DND-41 (cell line): ENCODE measurements at regions not wholly inside any gene's neighbourhood (a gene's known extent, or its start where the extent isn't known, plus 50 kb on each side); places are given as distances from the start of the nearest gene placed in this dataset.

Source experiments
- ATAC-seq: fragments of 200-7000 bp; cut with Tn5 transposase; 3 replicates; pipeline ENCODE4 v1.9.1; 2021; ENCODE audit warnings: low read depth; ENCODE audit not compliant: insufficient read depth
- DNase-seq: peaks from one replicate; pipeline ENCODE4 v3.0.0-alpha.2; 2020
- H2AFZ ChIP-seq: 2 replicates; pipeline ENCODE4 v1.6.0; 2012; ENCODE audit warnings: low read depth, low read length
- H3K27ac ChIP-seq: 2 replicates; pipeline ENCODE4 v1.5.1; 2012; ENCODE audit warnings: low read length, inconsistent platforms
- H3K27me3 ChIP-seq: fragments of 200-600 bp; sonication (generic); 2 replicates; pipeline ENCODE4 v1.6.0; 2012; ENCODE audit warnings: low read length, mild to moderate bottlenecking, inconsistent platforms; ENCODE audit not compliant: insufficient read depth, poor library complexity
- H3K36me3 ChIP-seq: 2 replicates; pipeline ENCODE4 v1.5.1; 2012; ENCODE audit warnings: low read length, inconsistent platforms; ENCODE audit not compliant: insufficient read depth
- H3K4me1 ChIP-seq: 2 replicates; pipeline ENCODE4 v1.5.1; 2012; ENCODE audit warnings: mild to moderate bottlenecking, low read length; ENCODE audit not compliant: insufficient read depth
- H3K4me2 ChIP-seq: 2 replicates; pipeline ENCODE4 v1.6.0; 2012; ENCODE audit warnings: mild to moderate bottlenecking, moderate library complexity, low read length, inconsistent platforms; ENCODE audit not compliant: insufficient read depth
- H3K4me3 ChIP-seq, 2 experiments: fragments of 200-600 bp in 1 of 2; shearing (Covaris generic) in 1 of 2; 2 replicates each; pipeline ENCODE4 v1.5.1; 2012 to 2016; ENCODE audit warnings: inconsistent platforms in 2 of 2, low read length in 2 of 2, mild to moderate bottlenecking in 2 of 2, low read depth in 1 of 2, moderate library complexity in 1 of 2
- H3K79me2 ChIP-seq: 2 replicates; pipeline ENCODE4 v1.6.0; 2012; ENCODE audit warnings: low read length, inconsistent platforms; ENCODE audit not compliant: insufficient read depth
- H3K9ac ChIP-seq: 2 replicates; pipeline ENCODE4 v1.6.0; 2012; ENCODE audit warnings: low read depth, mild to moderate bottlenecking, inconsistent platforms, low read length, moderate library complexity
- H3K9me3 ChIP-seq: 2 replicates; pipeline ENCODE4 v1.5.1; 2012; ENCODE audit warnings: low read length, moderate library complexity, mild to moderate bottlenecking, inconsistent platforms; ENCODE audit not compliant: insufficient read depth, severe bottlenecking
- H4K20me1 ChIP-seq: 2 replicates; pipeline ENCODE4 v1.6.0; 2012; ENCODE audit warnings: low read length; ENCODE audit not compliant: insufficient read depth
- CTCF ChIP-seq: IDR thresholded peaks from 2 replicates; pipeline ENCODE4 v1.5.1; 2012; ENCODE audit warnings: borderline replicate concordance, low read length, moderate library complexity, mild to moderate bottlenecking; ENCODE audit not compliant: poor library complexity, severe bottlenecking; ENCODE audit errors: extremely low read depth
- EZH2 ChIP-seq: IDR thresholded peaks from 3 replicates; pipeline ENCODE4 v1.6.1; 2012; ENCODE audit warnings: borderline replicate concordance, low read depth, mild to moderate bottlenecking, moderate library complexity, low read length, inconsistent platforms; ENCODE audit not compliant: severe bottlenecking

GRCh38 chrX:124534536-124534935 is 188.2 kb downstream of the SH2D1A start:
- Histone ChIP-seq H3K27me3 (no peaks in the 10 kb centered on the region), H3K4me1 (no peaks in the 10 kb centered on the region), H3K9ac (no peak overlapping the region), H3K27ac (no peak overlapping the region), H3K36me3 (no peaks in the 10 kb centered on the region), H3K4me3 (no peak overlapping the region), H4K20me1 (no peaks in the 10 kb centered on the region), H3K79me2 (no peaks in the 10 kb centered on the region), H3K9me3 (no peaks in the 10 kb centered on the region), H3K4me2 (no peak overlapping the region), H2AFZ (no peak overlapping the region)
- ATAC-seq (no peak), DNase-seq (no peak)
- TF ChIP-seq CTCF (no peak), EZH2 (no peak)

- no peaks in the 10 kb centered on the region for H4K20me1 ChIP-seq
- TF ChIP-seq EZH2, result no peak
- TF ChIP-seq CTCF, result no peak
- no peak for DNase-seq
- no peak overlapping the region for H3K4me2 ChIP-seq
- H3K36me3 ChIP-seq, result no peaks in the 10 kb centered on the region
- no peaks in the 10 kb centered on the region for H3K79me2 ChIP-seq
- H3K4me3 ChIP-seq, result no peak overlapping the region
- no peaks in the 10 kb centered on the region for H3K9me3 ChIP-seq
- H3K27ac ChIP-seq, result no peak overlapping the region
- no peak overlapping the region for H3K9ac ChIP-seq
- H3K4me1 ChIP-seq, result no peaks in the 10 kb centered on the region
- no peak for ATAC-seq
- H2AFZ ChIP-seq, result no peak overlapping the region
- no peaks in the 10 kb centered on the region for H3K27me3 ChIP-seq
Measured at GRCh38 chrX:124540474-124540873, 194.1 kb downstream of the SH2D1A start.

- Histone ChIP-seq H3K27me3 (no peaks in the 10 kb centered on the region), H2AFZ (no peak overlapping the region), H3K4me2 (no peak overlapping the region), H3K9ac (no peak overlapping the region), H4K20me1 (no peaks in the 10 kb centered on the region), H3K9me3 (no peaks in the 10 kb centered on the region), H3K4me1 (peaks cover 2% of the 10 kb centered on the region; the same call in 1 of the 2 replicates), H3K27ac (no peak overlapping the region), H3K4me3 (no peak overlapping the region), H3K36me3 (no peaks in the 10 kb centered on the region), H3K79me2 (no peaks in the 10 kb centered on the region)
- ATAC-seq, result no peak
- no peak for DNase-seq
- no peak for TF ChIP-seq EZH2
- TF ChIP-seq CTCF, result no peak
Measured at GRCh38 chrX:124548571-124548970, 202.2 kb downstream of the SH2D1A start.

GRCh38 chrX:124555036-124555595 is 208.8 kb downstream of the SH2D1A start:
- no peaks in the 10 kb centered on the region for H3K79me2 ChIP-seq
- no peak for TF ChIP-seq EZH2
- TF ChIP-seq CTCF, result no peak
- no peaks in the 10 kb centered on the region for H3K27me3 ChIP-seq
- no peak for DNase-seq
- no peak overlapping the region for H3K9ac ChIP-seq
- no peaks in the 10 kb centered on the region for H4K20me1 ChIP-seq
- H3K9me3 ChIP-seq, result no peaks in the 10 kb centered on the region
- no peak overlapping the region for H3K4me2 ChIP-seq
- no peak overlapping the region for H3K4me3 ChIP-seq
- H3K36me3 ChIP-seq, result no peaks in the 10 kb centered on the region
- H2AFZ ChIP-seq, result no peak overlapping the region
- H3K4me1 ChIP-seq, result no peaks in the 10 kb centered on the region
- no peak for ATAC-seq
- H3K27ac ChIP-seq, result no peak overlapping the region
